ENCODE measurements at regions not wholly inside any gene's neighbourhood (a gene's known extent, or its start where the extent isn't known, plus 50 kb on each side); places are given as distances from the start of the nearest gene placed in this dataset.

DNA sequence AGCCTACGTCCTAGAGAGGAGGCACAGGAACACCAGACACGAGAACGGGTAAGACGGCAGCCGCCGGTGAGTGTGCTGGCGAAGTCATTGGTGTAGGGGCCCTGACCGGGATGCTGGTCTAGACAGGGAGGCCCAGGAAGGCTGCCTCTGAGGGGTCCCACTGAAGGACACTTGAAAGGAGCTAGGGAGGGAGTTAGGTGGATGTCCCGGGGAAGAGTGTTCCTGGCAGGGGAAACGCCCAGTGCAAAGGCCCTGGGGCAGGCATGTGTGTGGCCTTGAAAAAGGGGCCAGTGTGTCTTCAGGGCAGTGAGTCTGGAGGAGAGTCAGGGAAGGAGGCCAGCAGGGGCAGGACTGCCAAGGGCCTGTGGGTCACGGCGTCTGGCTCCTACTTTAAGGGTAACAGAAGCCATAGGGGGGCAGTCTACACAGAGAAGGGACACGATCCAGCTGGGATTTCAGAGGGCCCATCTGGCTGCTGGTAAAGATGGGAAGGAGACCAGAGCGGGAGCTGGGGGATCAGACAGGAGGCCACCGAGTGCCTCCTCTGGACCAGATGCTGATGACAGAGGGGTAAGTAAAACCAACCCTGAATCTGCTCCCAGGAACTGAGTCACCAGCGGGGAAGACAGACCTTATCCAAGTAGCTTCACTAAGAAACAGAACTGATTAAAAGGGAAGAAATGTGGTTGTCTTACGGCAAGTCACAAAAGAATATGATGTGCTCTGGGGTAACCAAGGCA lies 115.9 kb downstream of the LITAF start:
- no peak overlapping the region for H3K27ac ChIP-seq (ENCODE audit: low read depth, low read length)
- H3K4me3 ChIP-seq (ENCODE audit: low read depth, low read length), result no peak overlapping the region
- WGBS (ENCODE audit: insufficient coverage), result 84% methylated on average over 17 of the region's 17 CpGs
- H3K4me1 ChIP-seq (ENCODE audit: control insufficient read depth, insufficient read depth, low read length), result no peaks in the 10 kb centered on the region
- H3K36me3 ChIP-seq (ENCODE audit: control insufficient read depth, insufficient read depth, low read length), result no peaks in the 10 kb centered on the region
- no peak for DNase-seq (ENCODE audit: low read depth in 4 of 6, low spot score in 6 of 6)
- H3K9me3 ChIP-seq (ENCODE audit: control insufficient read depth, insufficient read depth, low read length), result no peaks in the 10 kb centered on the region
- H3K27me3 ChIP-seq (ENCODE audit: control insufficient read depth, insufficient read depth, low read length), result no peaks in the 10 kb centered on the region

DNA sequence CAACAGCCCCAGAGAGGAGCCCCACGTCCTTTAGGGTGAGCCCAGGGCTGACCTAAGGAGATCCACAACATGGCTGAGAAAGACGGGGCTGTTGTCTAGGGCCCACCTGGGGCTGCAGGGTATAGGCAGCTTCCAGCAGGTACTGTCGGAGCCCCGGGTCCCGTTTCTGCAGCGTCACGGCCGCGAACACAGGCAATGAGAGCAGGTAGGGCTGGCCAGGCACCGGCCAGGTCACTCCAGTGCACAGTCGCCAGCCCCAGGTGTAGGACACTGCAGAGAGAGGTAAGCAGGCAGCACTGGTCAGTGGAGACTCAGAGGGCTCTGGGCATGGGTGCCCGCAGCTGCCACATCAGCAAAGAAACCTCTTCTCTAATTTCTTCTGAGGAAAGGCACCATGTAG lies 115.2 kb downstream of the LITAF start:
- 89% methylated on average over 11 of the region's 12 CpGs for WGBS (ENCODE audit: insufficient coverage)
- Histone ChIP-seq H3K4me3 (ENCODE audit: low read depth, low read length) (no peak overlapping the region), H3K9me3 (ENCODE audit: control insufficient read depth, insufficient read depth, low read length) (no peaks in the 10 kb centered on the region), H3K27me3 (ENCODE audit: control insufficient read depth, insufficient read depth, low read length) (no peaks in the 10 kb centered on the region), H3K36me3 (ENCODE audit: control insufficient read depth, insufficient read depth, low read length) (no peaks in the 10 kb centered on the region), H3K27ac (ENCODE audit: low read depth, low read length) (no peak overlapping the region), H3K4me1 (ENCODE audit: control insufficient read depth, insufficient read depth, low read length) (no peaks in the 10 kb centered on the region)
- DNase-seq (ENCODE audit: low read depth in 4 of 6, low spot score in 6 of 6), result no peak

DNA sequence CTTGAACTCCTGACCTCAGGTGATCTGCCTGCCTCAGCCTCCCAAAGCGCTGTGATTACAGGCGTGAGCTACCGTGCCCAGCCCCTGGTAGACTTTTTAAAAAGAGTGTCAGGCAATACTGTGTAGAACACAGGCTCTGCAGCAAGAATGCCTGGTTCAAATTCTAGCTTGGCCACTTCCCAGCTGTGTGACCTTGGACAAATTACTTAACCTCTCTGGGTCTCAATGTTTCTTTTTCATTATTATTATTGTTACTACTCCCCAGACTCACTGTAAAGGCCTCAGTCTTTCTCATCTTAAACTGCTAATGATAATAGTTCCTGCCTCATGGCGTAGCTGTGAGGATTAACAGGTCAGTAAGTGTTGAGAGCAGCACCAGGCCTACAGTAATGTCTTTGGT lies 114.3 kb downstream of the LITAF start:
- no peak for DNase-seq (ENCODE audit: low read depth in 4 of 6, low spot score in 6 of 6)
- Histone ChIP-seq H3K9me3 (ENCODE audit: control insufficient read depth, insufficient read depth, low read length) (no peaks in the 10 kb centered on the region), H3K27me3 (ENCODE audit: control insufficient read depth, insufficient read depth, low read length) (no peaks in the 10 kb centered on the region), H3K27ac (ENCODE audit: low read depth, low read length) (no peak overlapping the region), H3K4me1 (ENCODE audit: control insufficient read depth, insufficient read depth, low read length) (no peaks in the 10 kb centered on the region), H3K36me3 (ENCODE audit: control insufficient read depth, insufficient read depth, low read length) (peaks cover 3% of the 10 kb centered on the region), H3K4me3 (ENCODE audit: low read depth, low read length) (no peak overlapping the region)
- 98% methylated on average over 3 of the region's 4 CpGs for WGBS (ENCODE audit: insufficient coverage)

DNA sequence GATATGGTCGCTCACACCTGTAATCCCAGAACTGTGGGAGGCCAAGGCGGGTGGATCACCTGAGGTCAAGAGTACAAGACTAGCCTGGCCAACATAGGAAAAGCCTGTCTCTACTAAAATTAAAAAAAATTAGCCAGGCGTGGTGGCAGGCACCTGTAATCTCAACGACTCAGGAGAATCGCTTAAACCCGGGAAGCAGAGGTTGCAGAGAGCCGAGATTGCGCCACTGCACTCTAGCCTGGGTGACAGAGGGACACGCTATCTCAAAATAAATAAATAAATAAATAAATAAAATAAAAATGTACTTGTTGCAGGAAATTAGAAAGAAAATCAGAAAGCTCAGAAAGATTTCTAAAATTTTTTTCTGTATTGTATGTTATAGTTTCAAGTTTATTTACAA lies 113.9 kb downstream of the LITAF start:
- no peak overlapping the region for H3K27ac ChIP-seq (ENCODE audit: low read depth, low read length)
- no peak for DNase-seq (ENCODE audit: low read depth in 4 of 6, low spot score in 6 of 6)
- no CpG with 5 or more reads among the region's 9 CpGs for WGBS (ENCODE audit: insufficient coverage)
- no peaks in the 10 kb centered on the region for H3K9me3 ChIP-seq (ENCODE audit: control insufficient read depth, insufficient read depth, low read length)
- H3K4me1 ChIP-seq (ENCODE audit: control insufficient read depth, insufficient read depth, low read length), result no peaks in the 10 kb centered on the region
- H3K36me3 ChIP-seq (ENCODE audit: control insufficient read depth, insufficient read depth, low read length), result peaks cover 3% of the 10 kb centered on the region
- no peaks in the 10 kb centered on the region for H3K27me3 ChIP-seq (ENCODE audit: control insufficient read depth, insufficient read depth, low read length)
- no peak overlapping the region for H3K4me3 ChIP-seq (ENCODE audit: low read depth, low read length)

DNA sequence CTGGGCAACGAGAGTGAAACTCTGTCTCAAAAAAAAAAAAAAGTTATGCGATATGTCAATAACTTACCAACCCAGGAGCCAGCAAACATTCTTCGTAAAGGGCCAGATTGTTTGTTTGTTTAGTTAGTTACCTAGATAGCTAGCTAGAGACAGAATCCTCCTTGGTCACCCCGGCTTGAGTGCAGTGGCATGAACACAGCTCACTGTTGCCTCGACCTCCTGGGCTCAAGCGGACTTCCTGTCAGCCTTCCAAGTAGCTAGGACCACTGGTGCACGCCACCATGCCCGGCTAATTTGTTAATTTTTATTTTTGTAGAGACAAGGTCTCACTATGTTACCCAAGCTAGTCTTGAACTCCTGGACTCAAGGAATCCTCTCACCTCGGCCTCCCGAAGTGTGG lies 113.0 kb downstream of the LITAF start:
- Histone ChIP-seq H3K36me3 (ENCODE audit: control insufficient read depth, insufficient read depth, low read length) (peaks cover 3% of the 10 kb centered on the region), H3K4me3 (ENCODE audit: low read depth, low read length) (no peak overlapping the region), H3K27me3 (ENCODE audit: control insufficient read depth, insufficient read depth, low read length) (no peaks in the 10 kb centered on the region), H3K9me3 (ENCODE audit: control insufficient read depth, insufficient read depth, low read length) (no peaks in the 10 kb centered on the region), H3K4me1 (ENCODE audit: control insufficient read depth, insufficient read depth, low read length) (no peaks in the 10 kb centered on the region), H3K27ac (ENCODE audit: low read depth, low read length) (no peak overlapping the region)
- no peak for DNase-seq (ENCODE audit: low read depth in 4 of 6, low spot score in 6 of 6)
- 75% methylated on average over 6 of the region's 10 CpGs for WGBS (ENCODE audit: insufficient coverage)

DNA sequence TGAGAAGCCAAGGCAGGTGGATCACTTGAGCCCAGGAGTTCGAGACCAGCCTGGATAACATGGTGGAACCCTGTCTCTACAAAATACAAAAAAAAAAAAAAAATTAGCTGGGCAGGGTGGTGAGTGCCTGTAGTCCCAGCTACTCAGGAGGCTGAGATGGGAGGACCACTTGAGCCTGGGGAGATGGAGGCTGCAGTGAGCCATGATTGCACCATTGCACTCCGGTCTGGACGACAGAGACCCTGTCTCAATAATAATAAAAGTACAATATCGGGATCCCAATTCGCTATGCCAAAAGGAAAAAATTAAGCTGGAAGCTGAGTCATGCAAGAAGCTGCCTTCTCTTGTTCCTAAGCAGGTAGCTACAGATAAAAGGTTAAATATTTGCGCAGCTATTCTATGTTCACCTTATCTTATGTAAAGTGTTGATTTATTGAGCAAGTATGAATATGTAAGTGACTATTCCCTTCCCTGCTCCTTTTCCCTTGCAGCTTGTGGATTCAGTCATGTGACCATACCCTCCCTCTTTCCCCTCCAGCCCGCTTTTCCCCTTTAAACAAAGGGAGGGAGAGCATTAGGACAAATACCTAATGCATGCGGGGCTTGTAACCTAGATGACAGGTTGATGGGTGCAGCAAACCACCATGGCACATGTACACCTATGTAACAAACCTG lies 112.0 kb downstream of the LITAF start:
- no peaks in the 10 kb centered on the region for H3K27me3 ChIP-seq (ENCODE audit: control insufficient read depth, insufficient read depth, low read length)
- no peak overlapping the region for H3K27ac ChIP-seq (ENCODE audit: low read depth, low read length)
- no peak overlapping the region for H3K4me3 ChIP-seq (ENCODE audit: low read depth, low read length)
- DNase-seq (ENCODE audit: low read depth in 4 of 6, low spot score in 6 of 6), result no peak
- peaks cover 3% of the 10 kb centered on the region for H3K36me3 ChIP-seq (ENCODE audit: control insufficient read depth, insufficient read depth, low read length)
- WGBS (ENCODE audit: insufficient coverage), result no CpG with 5 or more reads among the region's 8 CpGs
- H3K4me1 ChIP-seq (ENCODE audit: control insufficient read depth, insufficient read depth, low read length), result no peaks in the 10 kb centered on the region
- no peaks in the 10 kb centered on the region for H3K9me3 ChIP-seq (ENCODE audit: control insufficient read depth, insufficient read depth, low read length)

DNA sequence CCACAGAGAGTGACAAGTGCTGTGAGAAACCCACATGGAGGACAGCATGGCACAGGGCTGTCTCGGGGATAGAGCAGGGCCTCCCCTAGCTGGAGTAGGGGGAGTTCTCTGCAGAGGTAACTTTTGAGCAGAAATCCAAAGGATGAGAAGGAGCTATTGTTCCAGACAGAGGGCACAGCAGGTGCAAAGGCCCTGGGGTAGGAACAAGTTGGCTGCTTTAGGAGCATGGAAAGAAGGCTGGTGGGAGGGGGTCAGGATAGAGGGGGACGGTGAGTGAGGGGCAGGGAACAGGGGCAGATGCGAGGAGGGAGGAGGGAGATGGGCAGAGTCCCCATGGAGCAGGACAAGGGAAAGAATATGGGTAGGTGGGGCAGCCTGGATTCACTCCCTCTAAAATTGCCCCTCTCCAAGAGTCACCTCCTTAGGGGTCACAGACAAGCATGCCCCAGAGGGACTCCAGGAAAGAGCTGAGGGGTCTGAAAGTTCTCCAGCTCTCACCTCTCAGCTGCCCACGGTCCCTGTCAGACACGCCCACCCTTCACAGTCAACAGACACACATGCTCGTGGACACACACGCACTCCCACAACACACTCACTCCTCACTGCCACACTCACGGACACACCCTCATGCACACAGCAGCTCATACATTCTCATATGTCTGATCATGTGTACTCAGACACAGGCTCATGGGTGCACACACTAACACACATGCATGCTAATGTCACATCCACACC lies 110.7 kb downstream of the LITAF start:
- no peak for DNase-seq (ENCODE audit: low read depth in 4 of 6, low spot score in 6 of 6)
- Histone ChIP-seq H3K4me1 (ENCODE audit: control insufficient read depth, insufficient read depth, low read length) (no peaks in the 10 kb centered on the region), H3K27ac (ENCODE audit: low read depth, low read length) (no peak overlapping the region), H3K9me3 (ENCODE audit: control insufficient read depth, insufficient read depth, low read length) (no peaks in the 10 kb centered on the region), H3K4me3 (ENCODE audit: low read depth, low read length) (no peak overlapping the region), H3K27me3 (ENCODE audit: control insufficient read depth, insufficient read depth, low read length) (no peaks in the 10 kb centered on the region), H3K36me3 (ENCODE audit: control insufficient read depth, insufficient read depth, low read length) (peaks cover 3% of the 10 kb centered on the region)
- 82% methylated on average over 8 of the region's 8 CpGs for WGBS (ENCODE audit: insufficient coverage)

DNA sequence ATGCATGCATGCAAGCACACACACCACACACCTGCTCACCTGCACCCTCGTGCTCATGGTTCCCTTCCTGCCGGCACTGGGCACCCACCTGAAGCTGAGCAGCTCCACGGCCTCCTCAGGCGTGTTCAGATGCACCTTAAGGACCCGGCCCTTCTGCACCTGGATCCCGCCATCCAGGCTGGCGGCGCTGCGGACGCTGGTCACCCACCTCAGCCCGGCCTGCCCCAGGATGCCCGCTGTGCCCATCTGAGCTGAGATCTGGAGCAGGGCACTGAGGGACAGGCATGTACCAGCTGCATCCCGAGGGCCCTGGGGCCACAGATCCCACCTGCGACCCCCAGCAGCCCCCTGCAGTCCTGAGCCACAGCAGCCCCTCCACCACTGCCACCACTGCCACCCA lies 110.0 kb downstream of the LITAF start:
- H3K4me3 ChIP-seq (ENCODE audit: low read depth, low read length), result no peak overlapping the region

DNA sequence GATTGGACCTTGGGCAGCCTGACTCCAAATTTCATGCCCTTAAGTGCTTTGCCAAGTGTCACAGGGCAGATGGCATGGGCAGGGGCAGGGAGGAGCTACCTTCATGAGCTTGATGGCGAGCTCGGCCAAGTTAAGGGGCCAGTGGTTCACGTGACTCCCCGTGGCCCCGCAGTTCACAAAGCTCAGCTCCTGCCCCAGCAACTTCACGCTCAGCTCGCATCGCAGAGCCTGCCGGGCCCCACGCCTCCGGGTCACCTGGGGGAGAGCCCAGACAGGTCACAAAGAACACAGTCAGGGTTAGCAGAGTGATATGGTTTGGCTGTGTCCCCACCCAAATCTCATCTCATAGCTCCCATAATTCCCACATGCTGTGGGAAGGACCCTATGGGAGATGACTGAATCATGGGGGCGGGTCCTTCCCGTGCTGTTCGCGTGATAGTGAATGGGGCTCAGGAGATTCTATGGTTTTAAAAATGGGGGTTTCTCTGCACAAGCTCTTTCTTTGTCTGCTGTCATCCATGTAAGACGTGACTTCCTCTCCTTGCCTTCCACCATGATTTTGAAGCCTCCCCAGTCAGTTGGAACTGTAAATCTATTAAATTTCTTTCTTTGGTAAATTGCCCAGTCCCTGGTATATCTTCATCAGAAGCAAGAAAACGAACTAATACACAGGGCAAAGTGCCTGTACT lies 108.1 kb downstream of the LITAF start:
- Histone ChIP-seq H3K27ac (ENCODE audit: low read depth, low read length) (no peak overlapping the region), H3K36me3 (ENCODE audit: control insufficient read depth, insufficient read depth, low read length) (peaks cover 3% of the 10 kb centered on the region), H3K4me1 (ENCODE audit: control insufficient read depth, insufficient read depth, low read length) (no peaks in the 10 kb centered on the region), H3K27me3 (ENCODE audit: control insufficient read depth, insufficient read depth, low read length) (no peaks in the 10 kb centered on the region), H3K9me3 (ENCODE audit: control insufficient read depth, insufficient read depth, low read length) (no peaks in the 10 kb centered on the region), H3K4me3 (ENCODE audit: low read depth, low read length) (no peak overlapping the region)
- DNase-seq (ENCODE audit: low read depth in 4 of 6, low spot score in 6 of 6), result no peak
- WGBS (ENCODE audit: insufficient coverage), result 88% methylated on average over 6 of the region's 17 CpGs

More for the DNA sequence above, 110.0 kb downstream of the LITAF start:
- H3K36me3 ChIP-seq (ENCODE audit: control insufficient read depth, insufficient read depth, low read length), result peaks cover 3% of the 10 kb centered on the region
- 95% methylated on average over 14 of the region's 14 CpGs for whole genome bisulfite sequencing (ENCODE audit: insufficient coverage)
- no peaks in the 10 kb centered on the region for H3K4me1 ChIP-seq (ENCODE audit: control insufficient read depth, insufficient read depth, low read length)
- no peaks in the 10 kb centered on the region for H3K9me3 ChIP-seq (ENCODE audit: control insufficient read depth, insufficient read depth, low read length)
- H3K27ac ChIP-seq (ENCODE audit: low read depth, low read length), result no peak overlapping the region
- H3K27me3 ChIP-seq (ENCODE audit: control insufficient read depth, insufficient read depth, low read length), result no peaks in the 10 kb centered on the region
- DNase-seq (ENCODE audit: low read depth in 4 of 6, low spot score in 6 of 6), result no peak

Data from spinal cord (tissue), 9 donors.